SJCRH30 (cell line): ENCODE measurements at regions not wholly inside any gene's neighbourhood (a gene's known extent, or its start where the extent isn't known, plus 50 kb on each side); places are given as distances from the start of the nearest gene placed in this dataset.
A peak's percentile ranks its signal among the peaks of the same experiment; 100 is the strongest.

Source experiments
- DNase-seq, 2 experiments: peaks; one replicate each; pipeline ENCODE4 v3.0.0-alpha.2; 2015 to 2020
- H3K27ac ChIP-seq: fragments of 250-450 bp; sonication (Bioruptor Pico); 2 replicates; pipeline ENCODE4 v1.5.1; 2020; ENCODE audit warnings: mild to moderate bottlenecking, moderate library complexity
- H3K27me3 ChIP-seq: fragments of 250-450 bp; sonication (Bioruptor Pico); 2 replicates; pipeline ENCODE4 v1.5.1; 2020; ENCODE audit warnings: mild to moderate bottlenecking, moderate library complexity
- H3K36me3 ChIP-seq: fragments of 250-450 bp; sonication (Bioruptor Pico); 2 replicates; pipeline ENCODE4 v1.5.1; 2020; ENCODE audit warnings: mild to moderate bottlenecking, moderate library complexity
- H3K4me1 ChIP-seq: fragments of 250-450 bp; sonication (Bioruptor Pico); 2 replicates; pipeline ENCODE4 v1.5.1; 2020; ENCODE audit warnings: mild to moderate bottlenecking, moderate library complexity
- H3K4me3 ChIP-seq: fragments of 250-450 bp; sonication (Bioruptor Pico); 2 replicates; pipeline ENCODE4 v1.5.1; 2020; ENCODE audit warnings: mild to moderate bottlenecking, moderate library complexity
- H3K9me3 ChIP-seq: fragments of 250-450 bp; sonication (Bioruptor Pico); replicated peaks from 2 replicates; pipeline ENCODE4 v1.5.1; 2020; ENCODE audit warnings: mild to moderate bottlenecking, moderate library complexity

DNA sequence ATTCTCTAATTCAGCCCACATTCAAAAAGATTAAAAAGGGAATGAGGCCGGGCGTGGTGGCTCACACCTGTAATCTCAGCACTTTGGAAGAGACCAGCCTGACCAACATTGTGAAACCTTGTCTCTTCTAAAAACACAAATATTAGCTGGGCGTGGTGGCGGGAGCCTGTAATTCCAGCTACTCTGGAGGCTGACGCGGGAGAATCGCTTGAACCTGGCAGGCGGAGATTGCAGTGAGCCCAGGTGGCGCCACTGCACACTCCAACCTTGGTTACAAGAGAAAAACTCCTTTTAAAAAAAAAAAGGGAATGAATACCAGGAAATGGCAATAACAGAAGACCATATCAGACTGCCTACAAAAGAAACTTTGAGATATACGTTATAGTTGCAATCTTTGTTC lies 1244.5 kb downstream of the PCDH9 start:
- Histone ChIP-seq H3K9me3 (no peaks in the 10 kb centered on the region), H3K4me3 (no peak overlapping the region), H3K27me3 (no peaks in the 10 kb centered on the region), H3K36me3 (no peaks in the 10 kb centered on the region), H3K27ac (no peak overlapping the region), H3K4me1 (no peaks in the 10 kb centered on the region)
- no peak for DNase-seq

DNA sequence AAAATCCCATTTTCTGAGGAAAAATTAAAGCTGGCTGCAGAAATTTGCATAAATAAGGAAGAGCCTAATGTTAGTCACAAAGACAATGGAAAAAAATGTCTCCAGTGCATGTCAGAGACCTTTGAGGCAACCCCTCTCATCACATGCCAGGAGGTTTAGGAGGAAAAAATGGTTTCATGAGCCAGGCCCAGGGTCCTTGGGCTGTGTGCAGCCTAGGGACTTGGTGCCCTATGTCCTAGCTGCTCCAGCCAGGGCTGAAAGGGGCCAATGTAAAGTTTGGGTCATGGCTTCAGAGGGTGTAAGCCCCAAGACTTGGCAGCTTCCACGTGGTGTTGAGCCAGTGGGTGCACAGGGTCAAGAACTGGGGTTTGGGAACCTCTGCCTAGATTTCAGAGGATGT lies 1252.6 kb downstream of the PCDH9 start:
- Histone ChIP-seq H3K36me3 (no peaks in the 10 kb centered on the region), H3K27ac (no peak overlapping the region), H3K9me3 (no peaks in the 10 kb centered on the region), H3K27me3 (no peaks in the 10 kb centered on the region), H3K4me1 (no peaks in the 10 kb centered on the region), H3K4me3 (no peak overlapping the region)
- DNase-seq: no peak

DNA sequence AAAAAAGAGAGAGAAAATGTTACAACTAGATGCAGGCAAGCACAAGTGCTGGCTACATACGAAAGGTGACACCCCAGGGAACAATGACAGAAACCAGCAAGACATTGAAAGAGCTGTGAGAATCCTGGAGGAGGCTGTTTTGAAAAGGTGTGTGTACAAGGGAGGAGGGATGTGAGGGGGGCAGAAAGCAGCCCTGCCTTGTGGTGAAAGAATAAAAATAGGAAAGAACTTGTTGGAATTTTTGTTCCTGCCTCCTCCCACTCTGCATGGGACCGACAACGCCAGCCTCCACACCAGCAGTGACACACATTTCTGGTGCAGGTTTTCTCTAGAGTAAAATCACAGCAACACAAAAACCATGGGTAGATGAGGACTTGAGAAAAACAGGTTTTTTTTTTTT lies 1258.6 kb downstream of the PCDH9 start:
- H3K4me3 ChIP-seq: no peak overlapping the region
- H3K4me1 ChIP-seq: no peaks in the 10 kb centered on the region
- DNase-seq: no peak
- no peaks in the 10 kb centered on the region for H3K36me3 ChIP-seq
- no peaks in the 10 kb centered on the region for H3K9me3 ChIP-seq
- H3K27me3 ChIP-seq: no peaks in the 10 kb centered on the region
- H3K27ac ChIP-seq: no peak overlapping the region

DNA sequence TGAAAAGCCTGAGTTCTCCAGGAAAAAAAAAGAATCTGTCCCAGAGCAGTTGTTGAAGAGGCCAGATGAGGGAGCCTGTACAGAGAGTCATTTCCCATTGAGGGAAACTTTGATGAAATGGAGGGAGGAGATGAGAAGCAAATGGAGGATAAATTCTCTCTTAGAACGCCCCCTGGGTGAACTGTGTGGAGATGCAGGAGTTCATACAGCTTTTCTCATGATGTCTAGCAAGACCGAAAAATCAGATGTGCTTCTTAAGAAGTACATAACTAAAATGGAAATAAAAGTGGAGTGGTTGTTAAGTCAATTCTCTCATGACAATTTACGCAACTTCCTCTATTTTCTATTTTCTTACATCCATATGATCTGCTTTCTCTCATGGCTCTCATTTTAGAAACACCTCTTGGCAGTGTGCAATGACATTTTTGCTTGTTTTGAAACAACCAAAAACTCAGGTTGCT lies 1263.1 kb downstream of the PCDH9 start:
- Histone ChIP-seq H3K27ac (no peak overlapping the region), H3K4me3 (no peak overlapping the region), H3K9me3 (no peaks in the 10 kb centered on the region), H3K27me3 (no peaks in the 10 kb centered on the region), H3K36me3 (no peaks in the 10 kb centered on the region), H3K4me1 (no peaks in the 10 kb centered on the region)
- DNase-seq: peak; percentile 11 to 60

DNA sequence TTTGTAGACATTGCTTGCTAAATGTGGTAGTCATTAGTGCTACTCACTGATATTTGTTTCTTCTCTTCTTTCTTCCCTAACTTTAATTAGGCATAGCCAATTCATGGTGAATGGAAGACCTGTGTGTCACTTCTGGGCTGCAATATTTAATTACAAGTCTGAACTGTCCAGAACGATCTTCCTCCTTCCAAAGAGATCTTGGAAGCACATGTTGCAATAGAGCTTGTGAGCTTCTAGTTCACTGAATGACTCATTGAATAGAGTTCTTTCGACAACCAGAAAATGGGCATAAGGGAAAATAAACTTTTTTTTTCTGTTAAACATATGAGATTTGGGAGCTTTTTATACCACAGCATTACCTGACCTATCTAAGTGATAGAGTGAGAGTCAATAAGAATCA lies 1264.6 kb downstream of the PCDH9 start:
- Histone ChIP-seq H3K9me3 (no peaks in the 10 kb centered on the region), H3K27me3 (no peaks in the 10 kb centered on the region), H3K27ac (no peak overlapping the region), H3K4me1 (no peaks in the 10 kb centered on the region), H3K4me3 (no peak overlapping the region), H3K36me3 (no peaks in the 10 kb centered on the region)
- DNase-seq: no peak

DNA sequence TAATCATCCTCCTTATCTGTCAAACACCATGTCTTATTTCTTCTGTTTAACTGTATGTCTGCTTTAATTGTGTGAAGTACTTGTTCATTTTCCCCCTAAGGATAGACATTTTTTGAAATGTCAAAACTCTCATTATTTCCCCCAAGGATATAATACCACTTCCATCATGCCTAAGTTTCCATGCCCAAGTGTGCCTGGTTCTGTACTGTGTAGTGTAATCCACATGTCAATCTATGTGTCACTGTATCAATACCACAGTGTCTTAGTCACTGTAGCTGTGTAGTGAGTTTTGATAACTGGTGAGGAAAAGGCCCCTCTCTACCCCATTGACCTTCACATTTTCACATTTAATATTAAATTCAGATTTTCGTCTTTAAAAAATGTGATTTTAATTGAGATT lies 1265.5 kb downstream of the PCDH9 start:
- no peaks in the 10 kb centered on the region for H3K36me3 ChIP-seq
- no peak overlapping the region for H3K4me3 ChIP-seq
- no peaks in the 10 kb centered on the region for H3K4me1 ChIP-seq
- H3K27ac ChIP-seq: no peak overlapping the region
- no peaks in the 10 kb centered on the region for H3K27me3 ChIP-seq
- no peak for DNase-seq
- no peaks in the 10 kb centered on the region for H3K9me3 ChIP-seq

DNA sequence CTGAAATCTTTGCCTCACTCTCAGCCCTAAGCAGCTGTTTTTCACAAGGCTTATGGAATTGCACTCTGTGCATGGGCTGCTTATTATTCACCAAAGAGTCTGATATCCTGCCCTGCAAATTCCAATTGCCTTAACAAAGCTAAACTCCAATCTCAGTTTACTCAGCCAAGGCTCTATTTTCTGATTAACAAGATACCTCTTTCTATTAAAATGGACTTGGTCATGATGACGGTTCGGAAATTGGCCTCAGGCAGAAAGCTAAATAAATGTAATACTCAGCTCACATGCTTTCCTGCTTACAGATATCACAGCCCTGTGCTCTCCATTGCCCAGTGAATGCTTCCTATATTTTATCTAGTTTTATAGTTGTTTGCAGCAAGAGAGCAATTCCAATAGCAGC lies 1270.8 kb downstream of the PCDH9 start:
- Histone ChIP-seq H3K36me3 (no peaks in the 10 kb centered on the region), H3K27me3 (no peaks in the 10 kb centered on the region), H3K9me3 (no peaks in the 10 kb centered on the region), H3K4me1 (no peaks in the 10 kb centered on the region), H3K4me3 (no peak overlapping the region), H3K27ac (no peak overlapping the region)
- DNase-seq: no peak

DNA sequence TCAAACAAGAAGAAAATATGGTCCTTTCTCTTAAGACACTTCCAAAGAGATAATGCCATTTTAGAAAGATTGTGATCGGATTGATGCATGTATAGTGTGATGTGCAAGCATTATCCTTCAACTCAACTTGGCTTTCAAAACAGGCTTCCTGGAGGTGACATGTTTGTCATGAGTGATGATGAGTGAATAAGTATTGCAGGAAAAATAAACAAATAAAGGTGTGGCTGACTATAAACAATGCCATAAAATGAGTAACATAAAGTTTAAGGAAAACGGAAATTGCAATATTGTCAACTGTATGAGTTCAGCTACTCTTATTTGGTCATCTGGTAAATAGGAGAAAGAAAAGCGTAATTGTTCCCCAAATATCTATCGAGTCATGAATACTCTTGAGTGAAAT lies 1283.7 kb downstream of the PCDH9 start:
- no peaks in the 10 kb centered on the region for H3K4me1 ChIP-seq
- H3K27me3 ChIP-seq: no peaks in the 10 kb centered on the region
- no peaks in the 10 kb centered on the region for H3K9me3 ChIP-seq
- no peaks in the 10 kb centered on the region for H3K36me3 ChIP-seq
- no peak overlapping the region for H3K4me3 ChIP-seq
- H3K27ac ChIP-seq: no peak overlapping the region
- no peak for DNase-seq

DNA sequence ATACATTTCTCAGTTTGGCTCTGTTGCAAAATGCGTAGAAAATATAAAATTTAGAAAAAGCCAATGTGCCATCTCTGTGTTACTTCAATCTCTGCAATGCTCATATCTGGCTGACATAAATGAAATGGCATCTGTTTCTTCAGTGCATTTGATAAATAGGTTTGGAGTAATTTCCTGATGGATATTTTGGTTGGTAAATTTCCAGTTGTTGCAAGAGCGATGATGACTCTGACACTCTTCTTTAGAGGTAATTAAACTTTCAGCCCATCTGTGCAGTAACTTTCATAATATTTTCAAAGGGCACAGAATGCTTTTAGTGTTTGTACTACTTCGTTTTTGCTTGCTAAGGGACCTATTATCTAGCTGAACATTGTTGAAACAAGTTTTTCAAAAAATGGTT lies 1286.4 kb downstream of the PCDH9 start:
- DNase-seq: no peak
- Histone ChIP-seq H3K4me1 (no peaks in the 10 kb centered on the region), H3K27ac (no peak overlapping the region), H3K9me3 (no peaks in the 10 kb centered on the region), H3K27me3 (no peaks in the 10 kb centered on the region), H3K4me3 (no peak overlapping the region), H3K36me3 (no peaks in the 10 kb centered on the region)

DNA sequence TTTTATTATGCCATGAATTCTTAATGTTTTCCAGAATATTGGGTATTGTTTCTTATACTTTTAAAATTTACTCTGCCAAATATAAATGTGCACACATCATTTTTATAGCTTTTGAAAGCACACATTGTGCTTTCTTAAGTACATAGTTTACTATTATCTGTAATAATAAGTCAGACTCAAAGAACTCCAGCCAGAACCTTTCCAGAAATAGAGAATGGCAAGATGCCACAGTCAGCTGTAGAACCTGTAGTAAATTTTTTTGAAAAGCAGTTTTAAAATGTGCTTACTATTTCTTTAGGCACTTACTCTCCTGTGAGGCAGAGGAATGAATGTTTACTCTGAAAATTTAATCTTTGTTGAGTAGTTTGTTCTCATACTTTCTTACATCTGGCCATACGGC lies 1287.1 kb downstream of the PCDH9 start:
- H3K27me3 ChIP-seq: no peaks in the 10 kb centered on the region
- no peaks in the 10 kb centered on the region for H3K36me3 ChIP-seq
- no peak for DNase-seq
- H3K4me1 ChIP-seq: no peaks in the 10 kb centered on the region
- H3K9me3 ChIP-seq: no peaks in the 10 kb centered on the region
- H3K27ac ChIP-seq: no peak overlapping the region
- no peak overlapping the region for H3K4me3 ChIP-seq

DNA sequence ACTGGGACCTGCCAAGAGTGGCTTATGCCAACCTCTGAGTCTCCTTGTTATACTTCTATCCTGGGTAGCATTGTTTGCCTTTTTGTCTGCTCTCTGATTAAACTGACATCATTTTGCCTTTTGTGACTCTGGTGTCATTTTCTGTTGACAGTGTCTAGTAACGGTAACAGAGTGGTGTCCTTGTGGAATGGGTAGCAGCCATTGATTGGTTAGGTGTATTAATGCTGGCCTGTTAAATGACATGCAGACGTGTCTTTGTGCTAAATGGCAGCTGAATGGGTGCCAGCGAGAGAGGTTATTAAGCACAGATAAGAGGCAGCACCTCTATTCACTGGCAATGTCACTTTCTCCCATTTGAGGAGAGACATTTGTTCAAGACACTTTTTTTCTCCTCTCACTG lies 1289.4 kb downstream of the PCDH9 start:
- Histone ChIP-seq H3K4me3 (no peak overlapping the region), H3K27ac (no peak overlapping the region), H3K36me3 (no peaks in the 10 kb centered on the region), H3K9me3 (no peaks in the 10 kb centered on the region), H3K27me3 (no peaks in the 10 kb centered on the region), H3K4me1 (no peaks in the 10 kb centered on the region)
- DNase-seq: no peak

DNA sequence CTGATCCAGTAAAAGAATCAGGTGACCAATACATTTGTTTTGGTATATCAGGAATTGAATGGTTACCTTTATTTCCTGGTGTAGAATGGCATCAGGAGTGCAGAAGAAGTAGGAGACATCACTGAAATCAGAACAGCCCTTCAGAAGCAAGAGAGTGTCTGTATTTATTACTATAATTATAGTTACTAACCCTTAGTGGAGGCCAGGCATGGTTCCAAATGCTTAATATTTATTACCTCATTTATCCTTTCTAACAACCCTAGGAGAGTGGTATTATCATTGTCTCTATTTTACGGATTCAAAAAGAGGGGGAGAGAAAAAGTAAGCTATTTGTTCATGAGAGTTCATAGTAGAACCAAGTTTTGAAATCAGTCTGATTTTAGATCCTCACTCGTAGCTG lies 1292.9 kb downstream of the PCDH9 start:
- no peaks in the 10 kb centered on the region for H3K4me1 ChIP-seq
- no peaks in the 10 kb centered on the region for H3K9me3 ChIP-seq
- H3K36me3 ChIP-seq: no peaks in the 10 kb centered on the region
- no peaks in the 10 kb centered on the region for H3K27me3 ChIP-seq
- no peak for DNase-seq
- H3K27ac ChIP-seq: no peak overlapping the region
- H3K4me3 ChIP-seq: no peak overlapping the region

DNA sequence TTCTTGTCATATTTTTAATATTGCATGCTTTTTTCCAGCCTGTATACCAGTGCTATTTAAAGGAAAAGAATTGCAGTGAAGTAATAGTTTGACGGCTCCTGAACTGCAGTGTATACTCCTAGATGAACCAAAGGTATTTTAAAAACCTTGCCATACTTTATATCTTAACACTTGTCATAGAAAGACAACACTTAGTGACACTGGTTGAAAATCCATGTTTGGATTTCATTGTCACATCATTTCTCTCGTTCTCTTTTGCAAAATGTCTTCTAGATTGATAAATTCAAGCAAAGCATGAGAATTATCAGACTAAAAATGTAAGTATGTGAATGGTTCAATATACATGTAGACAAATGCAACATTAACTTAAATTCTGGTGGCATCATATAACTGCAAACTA lies 1293.9 kb downstream of the PCDH9 start:
- Histone ChIP-seq H3K4me3 (no peak overlapping the region), H3K4me1 (no peaks in the 10 kb centered on the region), H3K9me3 (no peaks in the 10 kb centered on the region), H3K36me3 (no peaks in the 10 kb centered on the region), H3K27ac (no peak overlapping the region), H3K27me3 (no peaks in the 10 kb centered on the region)
- no peak for DNase-seq

DNA sequence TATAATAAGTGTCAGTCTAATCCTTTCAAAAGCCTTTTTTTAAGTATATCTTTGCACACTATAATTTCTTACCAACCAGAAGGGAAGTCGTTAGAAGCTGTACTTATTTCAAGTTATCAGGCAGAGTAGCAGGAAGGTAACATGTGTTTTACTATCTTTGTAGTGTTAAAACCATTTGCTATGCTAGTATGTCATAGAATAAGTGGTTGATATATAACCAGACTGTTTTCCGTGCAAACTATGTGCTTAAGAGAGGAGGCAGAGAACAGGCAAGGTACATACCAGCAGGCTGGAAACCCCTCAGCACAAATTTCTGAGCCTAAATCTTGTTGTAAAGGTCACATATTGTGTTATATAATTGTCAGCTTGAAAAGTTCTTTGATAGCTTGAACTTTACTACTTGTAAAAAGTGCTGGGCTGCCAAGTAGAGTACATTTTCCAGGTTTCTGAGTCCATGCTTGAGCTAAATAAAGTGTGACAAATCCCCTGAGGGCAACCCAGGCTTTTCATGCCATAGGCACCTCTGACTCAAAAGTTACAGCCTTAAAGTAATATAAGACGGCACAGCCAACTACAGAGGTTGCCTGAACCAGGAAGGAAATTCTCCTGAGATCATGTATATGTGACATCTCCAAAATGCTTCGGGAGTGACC lies 1297.4 kb downstream of the PCDH9 start:
- no peak overlapping the region for H3K27ac ChIP-seq
- no peaks in the 10 kb centered on the region for H3K9me3 ChIP-seq
- no peaks in the 10 kb centered on the region for H3K27me3 ChIP-seq
- H3K4me1 ChIP-seq: no peaks in the 10 kb centered on the region
- no peak overlapping the region for H3K4me3 ChIP-seq
- H3K36me3 ChIP-seq: no peaks in the 10 kb centered on the region
- DNase-seq: peak in 1 of 2 experiments; percentile 43

DNA sequence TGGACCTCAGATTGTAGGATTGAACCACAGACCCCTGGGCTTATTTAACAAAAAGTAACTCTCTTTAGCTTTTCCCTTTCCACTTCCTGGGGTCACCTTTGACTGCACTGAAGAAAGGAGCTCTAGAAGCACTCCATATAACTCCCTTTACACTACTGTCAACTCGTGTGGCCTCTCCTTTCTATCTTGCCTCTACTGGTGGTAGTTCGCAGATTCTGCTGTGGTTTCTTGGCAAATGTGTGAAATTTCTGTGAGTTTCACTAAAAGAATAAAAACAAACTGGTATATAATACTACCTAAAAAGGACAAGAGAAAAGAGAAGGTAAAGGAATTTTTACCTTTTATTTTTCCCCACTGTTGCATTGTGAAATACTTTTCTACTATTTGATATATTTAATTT lies 1298.1 kb downstream of the PCDH9 start:
- Histone ChIP-seq H3K36me3 (no peaks in the 10 kb centered on the region), H3K4me1 (no peaks in the 10 kb centered on the region), H3K27me3 (no peaks in the 10 kb centered on the region), H3K9me3 (no peaks in the 10 kb centered on the region), H3K4me3 (no peak overlapping the region), H3K27ac (no peak overlapping the region)
- DNase-seq: no peak

DNA sequence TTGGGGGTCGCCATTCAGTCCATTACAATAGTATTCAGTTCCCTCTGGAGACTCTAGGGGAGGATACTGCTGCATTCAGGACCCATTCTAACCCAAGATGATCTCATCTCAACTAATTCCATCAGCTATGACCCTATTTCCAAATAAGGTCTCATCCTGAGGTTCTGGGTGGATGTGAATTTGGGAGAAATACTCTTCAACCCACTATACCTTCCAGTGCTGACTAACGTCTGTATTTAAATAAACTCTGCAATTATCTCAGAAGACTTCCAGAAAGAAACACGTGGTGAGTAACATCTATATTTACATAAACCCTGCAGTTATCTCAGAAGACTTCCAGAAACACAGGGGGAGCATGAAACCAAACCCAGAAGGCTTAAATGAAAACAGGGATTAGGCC lies 1300.7 kb downstream of the PCDH9 start:
- Histone ChIP-seq H3K27ac (no peak overlapping the region), H3K9me3 (no peaks in the 10 kb centered on the region), H3K27me3 (no peaks in the 10 kb centered on the region), H3K4me1 (no peaks in the 10 kb centered on the region), H3K36me3 (no peaks in the 10 kb centered on the region), H3K4me3 (no peak overlapping the region)
- DNase-seq: no peak
